Activated naive CD4-positive, alpha-beta T cell treated with anti-CD3 and anti-CD28 coated beads for 36 hours (primary cell): ENCODE measurements at regions not wholly inside any gene's neighbourhood (a gene's known extent, or its start where the extent isn't known, plus 50 kb on each side); places are given as distances from the start of the nearest gene placed in this dataset.
"Not testable (repeated sequence)": the region's sequence is repeated elsewhere in the genome, so short reads cannot be mapped to it uniquely, and the experiment has no call there.

Source experiments
- CTCF ChIA-PET: fragments of 350-600 bp; sonication (Branson Sonifier 250); formaldehyde crosslinking; loops from one replicate; lab custom pipeline; 2021; ENCODE audit warnings: antibody characterized with exemption; lab: Charles Lee
- DNase-seq: peaks from one replicate; pipeline ENCODE4 v3.0.0-alpha.2; 2020
- H3K27ac Mint-ChIP-seq: one replicate; pipeline ENCODE4 v1.8.0; 2021; ENCODE audit warnings: mild to moderate bottlenecking, mixed read lengths
- H3K27me3 Mint-ChIP-seq: one replicate; pipeline ENCODE4 v1.8.0; 2021; ENCODE audit warnings: low read depth, mixed read lengths
- H3K36me3 Mint-ChIP-seq: one replicate; pipeline ENCODE4 v1.8.0; 2021; ENCODE audit warnings: low read depth, mixed read lengths
- H3K4me1 Mint-ChIP-seq: one replicate; pipeline ENCODE4 v1.8.0; 2021; ENCODE audit warnings: low read depth, mixed read lengths
- H3K4me3 Mint-ChIP-seq: one replicate; pipeline ENCODE4 v1.8.0; 2021; ENCODE audit warnings: mild to moderate bottlenecking, moderate library complexity, mixed read lengths
- H3K9me3 Mint-ChIP-seq: one replicate; pipeline ENCODE4 v1.8.0; 2021; ENCODE audit warnings: mixed read lengths
- intact Hi-C: fragments of 100-400 bp; cut with micrococcal nuclease; formaldehyde crosslinking; loops from one replicate; pipeline ENCODE4 v1.15.1; 2023

- Mint-ChIP-seq H3K36me3 (no peaks in the 10 kb centered on the region), H3K4me1 (peaks cover 2% of the 10 kb centered on the region), H3K4me3 (no peak overlapping the region), H3K9me3 (peaks cover 4% of the 10 kb centered on the region), H3K27me3 (no peaks in the 10 kb centered on the region), H3K27ac (no peak overlapping the region)
- DNase-seq, result no peak
- intact Hi-C loops, result no loop called here
- CTCF ChIA-PET, result no interaction called here
Observed at GRCh38 chr3:109825971-109826810, 488.8 kb upstream of the DPPA4 start.

DNA sequence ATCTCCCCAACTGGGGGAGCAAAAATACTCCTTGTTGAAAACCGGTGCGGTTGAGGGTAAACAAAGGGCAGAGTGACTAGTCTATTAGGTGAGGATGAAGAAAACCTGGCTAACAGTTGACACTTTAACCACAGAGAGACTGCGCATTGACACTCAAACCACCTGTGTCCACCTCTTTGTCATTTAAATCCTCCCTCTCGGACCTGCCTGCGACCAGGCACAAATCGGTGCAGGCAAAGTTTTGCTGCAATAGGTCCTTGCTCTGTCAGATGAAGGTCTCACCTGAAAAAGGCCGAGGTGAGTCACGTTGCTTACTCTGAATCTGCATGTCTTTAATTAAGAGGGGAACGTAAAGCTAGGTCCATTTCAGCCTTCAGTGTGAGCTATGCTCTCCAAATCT is 494.1 kb upstream of the DPPA4 start:
- H3K27me3 Mint-ChIP-seq, result no peaks in the 10 kb centered on the region
- peaks cover 5% of the 10 kb centered on the region for H3K9me3 Mint-ChIP-seq
- peaks cover 3% of the 10 kb centered on the region for H3K4me1 Mint-ChIP-seq
- no peak overlapping the region for H3K27ac Mint-ChIP-seq
- H3K36me3 Mint-ChIP-seq, result no peaks in the 10 kb centered on the region
- H3K4me3 Mint-ChIP-seq, result no peak overlapping the region
- CTCF ChIA-PET, result no interaction called here
- intact Hi-C loops, result no loop called here
- DNase-seq, result no peak

- no peaks in the 10 kb centered on the region for H3K27me3 Mint-ChIP-seq
- CTCF ChIA-PET, result no interaction called here
- H3K4me3 Mint-ChIP-seq, result no peak overlapping the region
- intact Hi-C loops, result no loop called here
- H3K36me3 Mint-ChIP-seq, result no peaks in the 10 kb centered on the region
- no peak overlapping the region for H3K27ac Mint-ChIP-seq
- peaks cover 1% of the 10 kb centered on the region for H3K4me1 Mint-ChIP-seq
- peaks cover 3% of the 10 kb centered on the region for H3K9me3 Mint-ChIP-seq
- DNase-seq, result no peak
Observed at GRCh38 chr3:109835958-109836357, 498.6 kb upstream of the DPPA4 start.

DNA sequence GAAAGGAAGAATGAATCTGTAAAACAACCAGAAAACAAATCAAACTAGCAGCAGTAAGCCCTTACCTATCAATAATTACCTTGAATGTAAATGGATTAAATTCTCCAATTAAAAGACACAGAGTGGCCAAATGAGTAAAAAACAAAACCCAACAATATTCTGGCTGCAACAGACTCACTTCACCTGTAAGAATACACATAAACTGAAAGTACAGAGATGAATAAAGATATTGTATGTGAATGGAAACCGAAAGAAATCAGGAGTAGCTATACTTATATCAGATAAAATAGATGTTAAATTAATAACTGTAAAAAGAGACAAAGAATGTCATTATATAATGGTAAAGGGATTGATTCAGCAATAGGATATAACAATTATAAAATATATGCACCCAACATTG is 514.5 kb upstream of the DPPA4 start:
- Mint-ChIP-seq H3K4me3 (no peak overlapping the region), H3K27me3 (no peaks in the 10 kb centered on the region), H3K36me3 (peaks cover 10% of the 10 kb centered on the region), H3K9me3 (peaks cover 32% of the 10 kb centered on the region), H3K27ac (no peak overlapping the region), H3K4me1 (peaks cover 3% of the 10 kb centered on the region)
- CTCF ChIA-PET, result no interaction called here
- DNase-seq, result no peak
- intact Hi-C loops, result no loop called here

DNA sequence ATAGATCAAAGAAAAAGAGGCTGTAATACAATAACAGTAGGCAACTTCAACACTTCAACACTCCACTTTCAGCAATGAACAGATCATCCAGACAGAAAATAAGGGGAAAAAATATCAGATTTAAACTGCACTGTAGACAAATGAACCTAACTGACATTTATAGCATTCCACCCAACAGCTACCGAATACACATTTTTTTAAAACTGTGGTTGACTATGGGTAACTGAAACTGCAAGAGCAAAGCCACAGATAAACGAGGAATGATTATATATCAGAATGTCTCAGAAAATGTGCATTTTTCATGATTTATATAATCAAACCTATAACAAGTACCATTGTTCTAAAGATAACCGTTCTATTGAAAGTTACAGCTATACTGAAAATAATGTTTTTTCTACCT is 514.9 kb upstream of the DPPA4 start:
- DNase-seq, result no peak
- CTCF ChIA-PET, result interaction anchor here (0.6 kb wide), 1 partner anchor 330 kb away, joined by 3 read pairs; no protein-coding TSS in a partner anchor
- H3K36me3 Mint-ChIP-seq, result peaks cover 10% of the 10 kb centered on the region
- H3K27ac Mint-ChIP-seq, result no peak overlapping the region
- H3K4me1 Mint-ChIP-seq, result peaks cover 3% of the 10 kb centered on the region
- peaks cover 32% of the 10 kb centered on the region for H3K9me3 Mint-ChIP-seq
- H3K27me3 Mint-ChIP-seq, result no peaks in the 10 kb centered on the region
- intact Hi-C loops, result no loop called here
- H3K4me3 Mint-ChIP-seq, result no peak overlapping the region

GRCh38 chr3:109853077-109853731 is 515.9 kb upstream of the DPPA4 start:
- H3K4me3 Mint-ChIP-seq, result no peak overlapping the region
- intact Hi-C loops, result no loop called here
- CTCF ChIA-PET, result no interaction called here

DNA sequence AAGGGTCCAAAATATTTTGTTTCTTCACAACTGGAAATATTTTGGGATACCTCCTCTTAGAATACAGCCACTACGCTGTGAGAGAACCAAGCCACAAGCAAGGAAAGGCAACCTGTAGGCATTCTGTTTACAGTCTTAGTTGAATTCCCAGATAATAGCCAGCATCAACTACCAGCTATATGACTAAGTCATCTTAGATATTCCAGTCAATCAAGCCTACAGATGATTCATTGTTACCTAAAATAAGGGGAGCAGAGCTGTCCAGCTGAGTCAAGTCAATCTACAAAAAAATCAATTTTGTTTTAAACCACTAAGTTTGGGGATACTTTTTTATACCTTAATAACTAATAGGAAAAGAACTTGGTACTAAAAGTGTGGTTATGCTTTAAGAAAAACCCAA is 526.4 kb upstream of the DPPA4 start:
- CTCF ChIA-PET, result no interaction called here
- Mint-ChIP-seq H3K27ac (no peak overlapping the region), H3K4me3 (no peak overlapping the region)

More at GRCh38 chr3:109853077-109853731, 515.9 kb upstream of the DPPA4 start:
- Mint-ChIP-seq H3K4me1 (peaks cover 3% of the 10 kb centered on the region), H3K27ac (no peak overlapping the region), H3K9me3 (peaks cover 30% of the 10 kb centered on the region), H3K36me3 (peaks cover 10% of the 10 kb centered on the region), H3K27me3 (no peaks in the 10 kb centered on the region)
- DNase-seq, result no peak

GRCh38 chr3:109864452-109864851 is 527.1 kb upstream of the DPPA4 start:
- H3K4me1 Mint-ChIP-seq, result no peaks in the 10 kb centered on the region
- no peak overlapping the region for H3K27ac Mint-ChIP-seq
- CTCF ChIA-PET, result no interaction called here
- intact Hi-C loops, result no loop called here
- H3K36me3 Mint-ChIP-seq, result no peaks in the 10 kb centered on the region
- H3K27me3 Mint-ChIP-seq, result no peaks in the 10 kb centered on the region
- no peak for DNase-seq
- H3K9me3 Mint-ChIP-seq, result peaks cover 3% of the 10 kb centered on the region
- no peak overlapping the region for H3K4me3 Mint-ChIP-seq

More for the DNA sequence above, 526.4 kb upstream of the DPPA4 start:
- intact Hi-C loops, result no loop called here
- Mint-ChIP-seq H3K9me3 (peaks cover 3% of the 10 kb centered on the region), H3K36me3 (no peaks in the 10 kb centered on the region), H3K4me1 (no peaks in the 10 kb centered on the region), H3K27me3 (no peaks in the 10 kb centered on the region)
- DNase-seq, result no peak

- H3K27ac Mint-ChIP-seq, result no peak overlapping the region
- DNase-seq, result no peak
- no peaks in the 10 kb centered on the region for H3K4me1 Mint-ChIP-seq
- H3K36me3 Mint-ChIP-seq, result no peaks in the 10 kb centered on the region
- CTCF ChIA-PET, result interaction anchor here (0.8 kb wide), 1 partner anchor 141 kb away, joined by 3 read pairs; no protein-coding TSS in a partner anchor
- H3K4me3 Mint-ChIP-seq, result no peak overlapping the region
- no peaks in the 10 kb centered on the region for H3K27me3 Mint-ChIP-seq
- intact Hi-C loops, result no loop called here
- H3K9me3 Mint-ChIP-seq, result peaks cover 2% of the 10 kb centered on the region
Observed at GRCh38 chr3:109869586-109869985, 532.2 kb upstream of the DPPA4 start.

DNA sequence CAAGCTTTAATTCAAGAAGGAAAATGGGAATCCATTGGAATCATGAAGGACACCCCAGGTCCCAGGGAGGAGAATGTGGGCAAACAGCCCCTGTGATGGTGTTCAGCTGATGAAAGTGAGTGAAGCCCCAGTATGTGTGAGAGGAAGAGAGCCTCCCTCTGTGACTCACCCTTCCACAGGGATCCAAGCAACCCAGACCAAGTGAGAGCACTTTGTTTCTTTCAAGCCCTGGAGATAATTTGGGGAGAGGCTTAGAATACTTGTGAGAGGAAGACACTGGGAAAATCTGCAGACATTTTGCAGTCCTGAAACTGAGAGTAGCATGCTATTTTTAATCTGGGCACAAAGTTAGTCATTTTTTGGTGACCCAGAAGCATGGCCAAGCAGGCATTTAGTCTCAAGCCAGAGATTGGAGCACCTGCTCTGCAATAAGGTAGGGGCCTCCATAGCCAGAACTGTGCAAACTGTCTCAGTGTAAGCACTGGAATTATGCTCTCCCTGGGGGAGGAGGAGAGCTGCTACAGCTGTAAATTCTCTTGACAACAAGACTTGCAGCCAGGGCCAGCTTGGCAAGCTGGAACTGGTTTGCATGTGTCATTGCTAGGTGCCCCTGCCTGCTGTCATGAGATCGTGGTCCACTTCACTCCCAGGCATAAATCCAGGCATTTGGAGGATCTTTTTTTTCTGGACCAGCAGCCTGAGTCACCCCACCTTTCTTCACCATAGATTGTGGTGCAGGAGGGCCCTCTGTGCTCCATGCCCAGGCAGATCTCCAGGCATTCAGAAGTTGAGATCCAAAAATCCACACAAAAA is 537.8 kb upstream of the DPPA4 start:
- no peaks in the 10 kb centered on the region for H3K4me1 Mint-ChIP-seq
- no peak for DNase-seq
- CTCF ChIA-PET, result no interaction called here
- no peak overlapping the region for H3K4me3 Mint-ChIP-seq
- H3K27ac Mint-ChIP-seq, result no peak overlapping the region
- H3K27me3 Mint-ChIP-seq, result no peaks in the 10 kb centered on the region
- intact Hi-C loops, result no loop called here
- H3K36me3 Mint-ChIP-seq, result no peaks in the 10 kb centered on the region
- H3K9me3 Mint-ChIP-seq, result peaks cover 3% of the 10 kb centered on the region

GRCh38 chr3:109877616-109878015 is 540.3 kb upstream of the DPPA4 start:
- DNase-seq, H3K27me3 Mint-ChIP-seq, H3K4me1 Mint-ChIP-seq, H3K9me3 Mint-ChIP-seq, H3K4me3 Mint-ChIP-seq, CTCF ChIA-PET, intact Hi-C loops, H3K27ac Mint-ChIP-seq, H3K36me3 Mint-ChIP-seq: not testable (repeated sequence)

GRCh38 chr3:109882144-109882543 is 544.8 kb upstream of the DPPA4 start:
- CTCF ChIA-PET, result no interaction called here
- Mint-ChIP-seq H3K4me3 (no peak overlapping the region), H3K9me3 (peaks cover 12% of the 10 kb centered on the region), H3K4me1 (peaks cover 4% of the 10 kb centered on the region), H3K36me3 (peaks cover 2% of the 10 kb centered on the region), H3K27me3 (no peaks in the 10 kb centered on the region), H3K27ac (no peak overlapping the region)
- DNase-seq, result no peak
- intact Hi-C loops, result no loop called here
